ENCODE measurements at regions not wholly inside any gene's neighbourhood (a gene's known extent, or its start where the extent isn't known, plus 50 kb on each side); places are given as distances from the start of the nearest gene placed in this dataset.

- TF ChIP-seq HDAC8 (tag; IDR thresholded peaks at IDR 0.05) (no peak), HDAC6 (IDR thresholded peaks at IDR 0.05; ENCODE audit: low read depth, low read length) (no peak), ZNF253 (CRISPR knock-in tag; conservative IDR thresholded peaks at IDR 0.05) (no peak), ESRRA (IDR thresholded peaks at IDR 0.05; ENCODE audit: borderline replicate concordance, low read depth) (no peak), ARNT (IDR thresholded peaks at IDR 0.05) (no peak), ZSCAN29 (IDR thresholded peaks at IDR 0.05) (no peak), NCOA2 (IDR thresholded peaks at IDR 0.05; ENCODE audit: partially characterized antibody in 2 of 2) (no peak), POLR2AphosphoS5 (IDR thresholded peaks at IDR 0.05; ENCODE audit: control insufficient read depth, insufficient read depth, low read depth, low read length) (no peak), ZBTB8A (IDR thresholded peaks at IDR 0.05; ENCODE audit: partially characterized antibody) (no peak)
- TF ChIP-seq, protein P1, sequence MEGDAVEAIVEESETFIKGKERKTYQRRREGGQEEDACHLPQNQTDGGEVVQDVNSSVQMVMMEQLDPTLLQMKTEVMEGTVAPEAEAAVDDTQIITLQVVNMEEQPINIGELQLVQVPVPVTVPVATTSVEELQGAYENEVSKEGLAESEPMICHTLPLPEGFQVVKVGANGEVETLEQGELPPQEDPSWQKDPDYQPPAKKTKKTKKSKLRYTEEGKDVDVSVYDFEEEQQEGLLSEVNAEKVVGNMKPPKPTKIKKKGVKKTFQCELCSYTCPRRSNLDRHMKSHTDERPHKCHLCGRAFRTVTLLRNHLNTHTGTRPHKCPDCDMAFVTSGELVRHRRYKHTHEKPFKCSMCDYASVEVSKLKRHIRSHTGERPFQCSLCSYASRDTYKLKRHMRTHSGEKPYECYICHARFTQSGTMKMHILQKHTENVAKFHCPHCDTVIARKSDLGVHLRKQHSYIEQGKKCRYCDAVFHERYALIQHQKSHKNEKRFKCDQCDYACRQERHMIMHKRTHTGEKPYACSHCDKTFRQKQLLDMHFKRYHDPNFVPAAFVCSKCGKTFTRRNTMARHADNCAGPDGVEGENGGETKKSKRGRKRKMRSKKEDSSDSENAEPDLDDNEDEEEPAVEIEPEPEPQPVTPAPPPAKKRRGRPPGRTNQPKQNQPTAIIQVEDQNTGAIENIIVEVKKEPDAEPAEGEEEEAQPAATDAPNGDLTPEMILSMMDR (IDR thresholded peaks at IDR 0.05 in 2 of 3, conservative IDR thresholded peaks at IDR 0.05 in 1 of 3; ENCODE audit: insufficient read depth in 2 of 3, low read depth in 1 of 3, low read length in 3 of 3) = no peak
- TF ChIP-seq, protein P2, sequence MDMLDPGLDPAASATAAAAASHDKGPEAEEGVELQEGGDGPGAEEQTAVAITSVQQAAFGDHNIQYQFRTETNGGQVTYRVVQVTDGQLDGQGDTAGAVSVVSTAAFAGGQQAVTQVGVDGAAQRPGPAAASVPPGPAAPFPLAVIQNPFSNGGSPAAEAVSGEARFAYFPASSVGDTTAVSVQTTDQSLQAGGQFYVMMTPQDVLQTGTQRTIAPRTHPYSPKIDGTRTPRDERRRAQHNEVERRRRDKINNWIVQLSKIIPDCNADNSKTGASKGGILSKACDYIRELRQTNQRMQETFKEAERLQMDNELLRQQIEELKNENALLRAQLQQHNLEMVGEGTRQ (CRISPR knock-in tag; IDR thresholded peaks at IDR 0.05) = no peak
Observed at GRCh38 chr5:120874081-120874862, 410.2 kb downstream of the PRR16 start.

Data from K562 (cell line).